HEK293 (cell line): ENCODE measurements at regions not wholly inside any gene's neighbourhood (a gene's known extent, or its start where the extent isn't known, plus 50 kb on each side); places are given as distances from the start of the nearest gene placed in this dataset.

Experiments used
- CTCF ChIP-seq: fragments of 450-650 bp; formaldehyde crosslinking; IDR thresholded peaks from 2 replicates; pipeline ENCODE4 v1.5.1; 2016; ENCODE audit warnings: missing biosample characterization, missing genetic modification characterization
- REST ChIP-seq: fragments of 450-650 bp; formaldehyde crosslinking; IDR thresholded peaks from 2 replicates; pipeline ENCODE4 v1.5.1; 2016; ENCODE audit warnings: missing biosample characterization, missing genetic modification characterization
- ZNF175 ChIP-seq: fragments of 450-650 bp; formaldehyde crosslinking; IDR thresholded peaks from 2 replicates; pipeline ENCODE4 v1.5.1; 2016; ENCODE audit warnings: missing biosample characterization, missing genetic modification characterization
- ZNF292 ChIP-seq: fragments of 450-650 bp; formaldehyde crosslinking; IDR thresholded peaks from 2 replicates; pipeline ENCODE4 v1.5.1; 2016; ENCODE audit warnings: low read depth, missing biosample characterization, missing genetic modification characterization, borderline replicate concordance
- ZNF423 ChIP-seq: fragments of 450-650 bp; formaldehyde crosslinking; IDR thresholded peaks from 2 replicates; pipeline ENCODE4 v1.5.1; 2016; ENCODE audit warnings: missing biosample characterization, missing genetic modification characterization
- ZNF626 ChIP-seq: fragments of 450-650 bp; sonication (Bioruptor Pico); formaldehyde crosslinking; IDR thresholded peaks from 2 replicates; pipeline ENCODE4 v1.5.1; 2018; ENCODE audit warnings: missing biosample characterization, missing genetic modification characterization, inconsistent platforms

- TF ChIP-seq ZNF626 (tag by site-specific recombination) (no peak), CTCF (tag by site-specific recombination) (no peak), ZNF175 (tag by site-specific recombination) (no peak), REST (tag by site-specific recombination) (no peak), ZNF423 (tag by site-specific recombination) (no peak), ZNF292 (tag by site-specific recombination) (no peak)
These were observed 188.3 kb upstream of the HCCS start for GRCh38 chrX:10922835-10923234.
